ENCODE measurements at regions not wholly inside any gene's neighbourhood (a gene's known extent, or its start where the extent isn't known, plus 50 kb on each side); places are given as distances from the start of the nearest gene placed in this dataset.

DNA sequence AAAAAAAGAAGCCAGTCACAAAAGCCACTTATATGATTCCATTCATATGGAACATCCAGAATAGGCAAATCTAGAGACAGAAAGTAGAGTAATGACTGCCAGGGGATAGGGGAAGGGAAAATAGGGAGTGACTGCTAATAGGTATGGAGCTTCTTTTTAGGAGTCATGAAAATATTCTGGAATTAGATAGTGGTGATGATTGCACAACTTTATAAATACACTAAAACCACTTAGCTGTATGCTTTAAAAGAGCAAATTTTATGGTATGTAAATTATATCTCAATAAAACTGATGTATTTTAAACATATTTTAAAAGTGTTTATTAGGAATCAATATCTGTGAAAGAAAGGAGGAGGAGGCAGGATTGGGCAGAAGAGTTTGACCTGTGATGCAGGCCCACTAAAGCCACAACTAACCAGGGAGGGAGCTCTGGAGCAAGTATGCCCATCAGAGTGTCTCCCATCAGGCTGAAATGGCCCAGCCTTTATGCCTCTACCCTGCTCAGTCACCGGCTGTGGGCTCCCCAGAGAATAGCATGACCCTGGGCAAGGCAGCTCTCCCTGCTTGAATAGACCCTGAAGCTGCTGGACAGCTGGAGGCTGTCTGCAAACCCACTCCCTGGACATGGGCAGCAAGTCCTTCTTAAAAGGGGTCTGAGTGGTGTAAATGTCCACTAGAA is 96.0 kb upstream of the SLC44A1 start:
- no peak for DNase-seq

DNA sequence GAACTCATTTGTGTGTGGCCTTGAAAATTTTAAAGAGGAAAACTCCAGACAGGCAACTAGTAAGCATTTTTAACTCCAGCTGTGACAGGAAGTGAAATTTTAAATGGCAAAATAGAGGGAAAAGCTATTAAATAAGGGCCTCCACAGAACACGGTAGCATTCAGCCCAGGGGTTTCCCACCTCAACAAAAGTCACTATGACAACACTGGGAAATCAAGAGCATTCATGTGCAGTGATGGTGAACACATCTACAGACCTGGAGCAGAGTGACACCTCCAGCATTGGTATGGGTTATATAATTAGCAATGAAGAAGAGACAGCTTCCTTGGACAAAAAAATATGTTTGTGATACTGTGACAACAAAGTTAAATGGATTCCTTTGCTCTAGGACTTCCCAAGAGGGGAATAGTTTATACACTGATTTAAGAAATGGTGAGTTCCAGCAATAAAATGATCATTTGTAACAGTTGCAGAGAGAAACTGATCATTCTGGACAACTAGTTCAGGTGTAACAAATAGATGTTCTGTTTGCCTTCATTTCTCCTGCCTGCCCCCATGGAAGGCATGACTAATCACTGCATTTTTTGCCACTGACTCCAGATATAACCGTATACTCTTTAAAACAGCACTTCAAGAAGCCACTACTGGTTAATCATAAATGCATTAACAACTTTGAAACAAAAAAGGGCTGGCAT is 93.3 kb upstream of the SLC44A1 start:
- DNase-seq, result no peak

DNA sequence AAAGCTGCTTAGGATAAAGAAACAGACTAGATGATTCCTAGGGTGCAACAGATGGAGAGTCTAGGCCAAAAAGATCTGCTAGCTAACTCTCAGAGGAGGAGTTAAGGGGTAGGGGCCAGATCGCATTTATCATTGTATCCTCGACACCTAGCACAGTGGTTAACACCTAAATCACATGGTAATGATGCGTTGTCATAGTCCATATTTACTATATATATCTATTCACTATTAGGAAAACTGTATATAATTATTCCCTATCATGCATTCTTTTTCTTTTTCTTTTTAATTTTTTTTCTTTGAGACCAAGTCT is 92.8 kb upstream of the SLC44A1 start:
- DNase-seq, result no peak

DNA sequence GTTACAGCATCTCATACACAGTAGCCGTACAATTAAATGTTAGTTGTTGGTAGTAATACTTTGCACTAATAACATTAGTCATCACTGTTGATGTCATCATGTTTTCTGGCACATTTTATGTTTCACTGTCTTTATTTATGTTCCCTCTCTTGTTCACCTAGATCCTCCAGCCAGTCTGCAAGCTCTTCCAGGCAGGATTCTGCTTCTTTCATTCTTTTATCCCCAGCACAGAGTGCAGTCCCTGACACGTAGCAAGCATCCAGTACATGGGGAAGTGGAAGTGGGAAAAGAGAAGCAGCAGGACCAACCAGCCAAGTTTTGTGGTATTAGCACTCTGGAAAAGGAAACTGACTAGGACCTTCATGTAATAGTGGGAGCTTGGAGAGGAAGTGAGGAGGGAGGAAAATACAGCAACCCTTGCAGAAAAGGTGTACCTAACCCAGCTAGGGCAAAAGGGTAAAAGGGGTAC is 89.7 kb upstream of the SLC44A1 start:
- no peak for DNase-seq

DNA sequence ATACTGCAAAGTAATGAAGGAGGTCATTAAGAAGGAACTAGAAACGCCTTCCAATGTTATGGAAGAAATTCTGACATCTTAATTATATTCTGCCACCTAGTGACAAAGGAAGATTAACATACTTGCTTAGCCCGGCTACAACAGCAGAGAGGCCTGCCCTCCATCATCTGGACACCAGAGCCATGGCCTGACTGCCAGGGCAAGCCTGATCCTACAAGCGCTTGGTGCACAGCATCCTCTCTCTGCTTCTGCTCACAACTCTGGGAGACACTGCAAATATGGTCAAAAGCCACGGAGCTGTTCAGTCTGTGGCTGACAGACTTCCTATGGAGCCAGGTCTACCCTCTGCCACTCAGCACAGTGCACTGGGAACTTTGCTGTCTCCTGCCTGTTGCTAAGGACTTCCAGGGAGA is 87.3 kb upstream of the SLC44A1 start:
- peak; percentile 22 for DNase-seq

DNA sequence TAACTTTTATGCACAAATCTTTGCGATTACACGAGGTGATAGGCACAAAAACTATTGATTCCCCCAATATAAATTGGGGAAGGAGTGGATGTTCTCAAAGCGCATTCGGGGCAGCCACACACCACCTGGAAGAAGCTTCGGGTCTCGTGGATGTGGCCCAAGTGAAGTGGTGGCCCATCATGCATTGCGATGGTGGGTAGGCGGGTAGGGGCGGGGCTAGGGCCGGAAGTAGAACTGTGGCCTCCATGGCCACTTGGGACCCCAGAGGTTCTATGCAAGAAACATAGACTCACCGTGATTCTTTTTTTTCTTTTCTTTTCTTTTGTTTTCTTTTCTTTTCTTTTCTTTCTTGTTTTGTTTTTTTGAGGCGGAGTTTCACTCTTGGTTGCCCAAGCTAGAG is 86.4 kb upstream of the SLC44A1 start:
- DNase-seq, result no peak

DNA sequence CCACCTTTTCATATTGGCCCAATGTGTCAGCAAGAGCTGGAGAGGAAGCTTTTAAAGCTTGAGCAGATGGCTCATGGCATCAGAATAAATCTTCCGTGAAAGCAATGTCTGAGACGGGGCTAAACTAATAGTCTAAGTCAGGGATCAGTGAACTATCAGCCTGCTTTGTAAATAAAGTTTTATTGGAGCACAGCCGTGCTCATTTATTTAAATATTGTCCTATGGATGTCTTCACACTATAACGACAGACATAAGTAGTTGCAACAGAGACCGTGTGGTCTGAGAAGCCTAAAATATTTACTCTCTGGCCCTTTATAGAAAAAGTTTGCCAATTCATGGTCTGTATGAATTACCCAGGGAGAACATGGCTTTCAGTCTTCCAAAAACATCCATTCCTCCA is 85.6 kb upstream of the SLC44A1 start:
- DNase-seq, result no peak

DNA sequence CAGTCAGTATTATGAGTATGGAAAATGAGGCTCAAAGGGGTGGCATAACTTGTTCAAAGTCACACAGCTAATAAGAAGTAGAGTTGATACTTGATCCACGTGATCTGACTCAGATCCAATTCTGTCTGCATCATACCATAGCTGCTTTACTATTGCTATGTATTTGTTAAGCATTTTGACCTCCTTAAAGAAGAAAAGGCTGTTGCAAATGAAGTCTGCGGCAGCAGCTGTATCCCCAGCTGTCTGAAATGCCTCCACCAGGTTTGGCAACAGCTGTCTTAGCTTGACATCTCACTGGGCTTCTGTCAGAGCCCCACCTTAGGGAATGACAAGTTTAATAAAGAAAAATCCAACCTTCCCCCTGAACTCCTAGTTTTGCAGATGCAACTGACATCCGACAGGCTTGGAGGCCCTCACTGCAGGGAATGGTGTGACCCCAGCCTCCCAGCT is 75.6 kb upstream of the SLC44A1 start:
- no peak for DNase-seq

DNA sequence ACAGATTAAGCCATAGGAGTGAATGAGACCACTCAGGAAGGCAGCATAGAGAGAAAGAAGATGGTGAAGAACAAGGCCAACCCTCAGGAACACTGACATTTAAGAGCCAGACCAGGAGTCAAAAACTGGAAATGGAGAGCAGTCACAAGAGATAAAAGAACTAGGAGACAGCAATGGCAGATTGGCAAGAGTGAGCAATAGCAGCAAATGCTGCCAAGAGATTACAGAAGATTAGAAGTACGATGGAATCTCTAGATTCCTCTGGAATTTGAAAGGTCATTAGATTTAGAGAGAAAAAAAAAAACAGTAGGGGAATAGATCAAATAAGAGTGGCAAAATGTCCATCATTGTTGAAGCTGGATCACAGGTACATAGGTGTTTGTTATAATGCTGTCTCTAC is 73.4 kb upstream of the SLC44A1 start:
- DNase-seq, result no peak

DNA sequence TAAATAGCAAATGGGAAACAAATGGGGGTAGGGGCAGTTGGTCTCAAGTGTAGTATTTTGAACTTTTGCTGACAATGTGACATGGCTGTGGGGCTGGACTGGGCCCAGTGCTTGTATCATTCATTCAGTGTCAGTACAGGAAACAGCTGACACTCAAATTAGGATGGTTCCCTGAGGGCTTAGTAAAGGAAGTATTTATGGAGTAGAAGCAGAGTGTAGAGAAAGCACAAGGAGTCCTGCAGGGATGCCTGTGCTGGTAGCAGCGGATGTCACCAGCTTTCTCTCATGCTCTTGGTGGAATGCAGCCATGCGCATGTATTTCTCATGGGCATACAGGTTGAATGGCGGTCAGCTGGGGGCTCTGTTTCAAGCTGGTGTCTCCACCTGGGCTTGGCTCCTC is 72.9 kb upstream of the SLC44A1 start:
- no peak for DNase-seq

DNA sequence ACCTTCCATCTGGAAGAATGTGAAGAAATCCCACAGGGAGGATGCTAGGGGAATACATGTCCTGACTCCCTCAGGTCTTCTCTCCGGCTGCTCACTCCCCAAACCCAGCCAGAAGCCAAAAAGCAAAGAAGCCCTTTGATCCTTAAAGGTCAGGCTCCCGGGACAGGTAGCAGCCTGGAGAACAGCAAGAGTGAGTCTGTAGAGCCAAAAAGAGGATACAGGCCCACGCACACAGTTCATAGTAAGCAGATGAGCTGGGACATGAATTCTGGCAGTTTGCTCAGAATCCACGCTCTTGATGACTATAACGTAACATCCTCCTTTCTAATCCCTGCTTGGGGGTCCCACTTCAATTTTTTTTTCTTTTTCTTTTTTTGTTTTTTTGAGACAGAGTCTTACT is 72.0 kb upstream of the SLC44A1 start:
- no peak for DNase-seq

DNA sequence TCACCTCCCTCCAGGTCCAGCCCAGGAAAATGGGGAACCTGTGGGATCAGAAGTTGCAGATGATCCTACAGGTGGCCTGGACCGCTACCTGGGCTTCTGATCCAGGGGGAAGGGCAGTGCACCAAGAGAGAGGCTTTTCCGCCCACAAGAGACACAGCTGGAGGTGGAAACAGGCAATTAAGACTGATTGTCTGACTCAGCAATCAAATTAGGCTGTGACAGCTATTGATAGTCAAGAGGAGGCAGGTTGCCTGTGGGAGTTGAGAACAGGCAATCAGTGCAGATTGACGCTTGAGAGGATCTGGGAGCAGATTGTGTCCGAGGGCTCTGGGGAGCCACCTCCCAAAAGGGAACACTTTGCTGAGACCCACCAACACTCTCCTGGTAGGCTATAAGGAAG is 71.1 kb upstream of the SLC44A1 start:
- peak; percentile 25 for DNase-seq

DNA sequence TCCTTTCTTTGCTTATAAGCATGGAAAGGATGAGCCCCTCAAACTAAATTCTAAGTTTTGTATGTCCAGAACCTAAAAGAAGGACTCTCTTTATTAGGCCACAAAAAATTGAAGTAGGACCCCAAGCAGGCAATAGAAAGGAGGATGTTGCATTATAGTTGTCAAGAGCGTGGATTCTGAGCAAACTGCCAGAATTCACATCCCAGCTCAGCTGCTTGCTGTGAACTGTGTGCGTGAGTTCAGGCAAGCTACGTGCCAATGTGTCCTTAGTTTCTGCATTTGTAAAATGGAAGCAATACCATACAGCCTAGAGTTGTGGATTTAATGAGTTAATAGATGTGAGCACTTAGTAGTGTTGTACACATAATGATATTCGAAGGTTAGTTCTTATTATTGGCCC is 70.6 kb upstream of the SLC44A1 start:
- no peak for DNase-seq

DNA sequence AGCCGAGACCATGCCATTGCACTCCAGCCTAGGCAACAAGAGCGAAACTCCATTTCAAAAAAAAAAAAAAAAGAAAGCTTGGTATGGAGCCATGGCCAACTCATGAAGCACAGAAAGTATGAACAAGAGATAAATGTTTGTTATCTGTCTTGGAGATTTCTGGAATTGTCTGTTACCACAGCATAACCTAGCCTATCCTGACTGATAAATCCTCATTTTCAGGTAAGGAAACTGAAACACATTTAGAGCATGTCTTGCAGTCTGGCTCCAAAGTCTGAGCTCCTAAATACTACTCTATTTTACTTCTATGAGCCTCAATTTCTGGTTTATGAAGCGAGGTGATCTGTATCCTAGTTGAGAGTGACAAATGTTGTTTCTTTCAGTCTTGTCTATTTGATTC is 68.3 kb upstream of the SLC44A1 start:
- DNase-seq, result no peak

DNA sequence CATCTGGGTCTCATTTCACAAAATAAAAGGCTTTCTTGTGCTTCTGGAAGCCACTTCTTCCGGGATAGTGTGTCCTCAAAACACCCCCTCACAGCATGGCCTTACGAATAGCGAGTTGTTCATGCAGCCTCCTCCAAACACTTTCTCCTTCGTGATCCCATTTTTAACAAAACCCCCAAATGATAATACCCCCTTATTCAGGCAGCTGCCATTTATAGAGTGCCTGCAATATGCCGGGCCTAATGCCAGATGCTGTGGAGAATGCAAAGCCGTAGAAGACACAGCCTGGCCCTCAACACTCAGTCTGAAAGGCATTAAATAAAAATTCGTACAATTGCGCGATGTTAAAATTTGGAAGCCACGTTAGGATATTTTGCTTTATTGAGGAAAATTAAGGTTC is 66.4 kb upstream of the SLC44A1 start:
- no peak for DNase-seq

DNA sequence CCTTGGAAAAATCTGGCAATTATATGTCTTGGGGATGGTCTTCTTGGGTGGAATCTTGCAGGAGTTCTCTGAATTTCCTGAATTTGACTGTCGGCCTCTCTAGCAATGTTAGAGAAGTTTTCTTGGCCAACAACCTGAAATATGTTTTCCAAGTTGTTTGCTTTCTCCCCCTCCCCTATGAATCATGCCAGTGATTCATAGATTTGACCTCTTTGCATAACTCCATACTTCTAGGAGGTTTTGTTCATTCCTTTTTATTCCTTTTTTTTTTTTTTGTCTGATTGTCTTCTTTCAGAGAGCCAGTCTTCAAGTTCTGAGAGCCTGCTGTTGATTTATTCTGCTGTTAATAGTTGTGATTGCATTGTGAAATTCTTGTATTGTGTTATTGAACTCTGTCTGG is 56.7 kb upstream of the SLC44A1 start:
- DNase-seq, result no peak

DNA sequence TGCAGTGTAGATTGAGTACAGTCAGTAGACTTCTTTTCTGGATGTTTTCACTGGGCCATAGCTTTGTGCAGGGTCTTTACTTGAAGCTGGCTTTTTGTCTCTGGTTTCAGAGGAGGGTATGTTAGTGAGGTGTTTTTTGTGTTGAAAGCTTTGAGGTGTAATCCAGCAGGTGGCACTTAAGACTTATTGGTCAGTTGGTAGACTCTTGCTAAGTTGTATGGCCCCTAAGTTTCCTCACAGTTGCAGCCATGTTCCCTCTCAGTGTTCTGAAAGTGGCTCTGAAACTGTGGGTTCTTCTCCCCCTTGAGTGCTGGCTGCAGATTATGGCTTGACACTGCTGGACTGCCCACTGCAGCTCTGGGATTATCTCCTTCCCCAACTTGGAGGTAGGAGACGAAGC is 55.7 kb upstream of the SLC44A1 start:
- DNase-seq, result no peak

DNA sequence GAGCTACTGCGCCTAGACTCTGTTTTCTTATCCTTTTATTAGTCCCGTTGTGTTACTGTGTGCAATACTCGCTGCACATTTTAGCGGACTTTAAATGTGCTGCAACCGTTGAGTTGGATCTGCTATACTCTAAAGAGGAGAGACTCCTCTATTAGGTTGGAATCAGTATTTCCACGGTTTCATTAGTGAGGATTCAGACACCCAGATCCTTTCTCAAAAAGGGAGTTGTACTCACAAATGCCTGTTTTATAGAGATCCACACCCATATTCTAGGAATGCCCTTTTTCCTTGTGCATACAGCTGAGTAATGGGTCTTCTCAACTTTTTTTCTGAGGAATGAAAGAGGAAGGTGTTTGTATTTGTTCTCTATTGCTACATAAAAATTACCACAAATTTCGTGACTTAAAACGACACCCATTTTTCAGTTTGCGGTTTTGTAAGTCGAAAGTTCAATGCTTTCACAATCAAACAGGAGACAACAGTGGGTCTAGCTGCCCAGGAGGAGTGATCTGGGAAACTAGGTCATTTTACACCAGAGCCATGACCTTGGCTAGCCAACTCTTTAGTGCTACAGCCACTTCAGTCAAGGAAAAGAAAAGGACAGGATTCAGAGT is 52.8 kb upstream of the SLC44A1 start:
- no peak for DNase-seq

DNA sequence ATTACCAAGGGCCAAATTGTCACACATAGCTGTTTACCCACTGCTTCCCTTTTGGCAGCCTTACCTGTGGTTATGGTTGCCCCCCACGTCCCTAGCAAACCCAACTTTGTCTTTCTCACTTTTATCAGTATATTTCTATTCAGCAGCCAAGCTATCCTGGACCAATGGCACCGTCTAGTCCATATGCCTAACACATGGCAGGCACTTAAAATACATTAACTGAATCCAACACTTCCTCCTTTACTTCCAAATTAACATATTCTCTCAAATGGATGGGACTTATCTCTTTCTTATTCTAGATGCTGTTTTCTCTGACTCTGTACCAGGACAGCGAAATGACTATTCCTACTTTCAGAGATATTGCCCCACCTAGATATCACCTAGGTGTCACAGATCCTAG is 50.9 kb upstream of the SLC44A1 start:
- DNase-seq, result no peak

DNA sequence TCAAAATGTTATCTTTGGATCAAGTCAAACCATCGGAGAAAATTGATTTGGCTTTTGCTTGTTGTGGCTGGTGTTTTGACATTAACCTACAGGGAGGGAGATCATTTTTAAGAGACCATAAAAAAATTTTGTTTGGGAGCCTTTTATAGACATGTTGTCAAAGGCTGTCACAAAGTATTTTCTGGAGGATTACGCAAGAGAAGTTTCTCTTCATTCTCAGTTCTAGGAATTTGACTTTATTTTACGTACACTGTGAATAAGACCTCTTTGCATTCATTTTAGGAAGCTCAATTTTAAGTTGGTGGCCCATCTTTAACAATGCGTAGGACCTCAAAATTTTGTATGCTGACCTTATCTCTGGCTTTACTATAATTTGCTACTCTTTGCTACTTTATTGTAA is 50.2 kb upstream of the SLC44A1 start:
- no peak for DNase-seq

Measured in NCI-H774 (cell line).